ENCODE measurements at regions not wholly inside any gene's neighbourhood (a gene's known extent, or its start where the extent isn't known, plus 50 kb on each side); places are given as distances from the start of the nearest gene placed in this dataset.

DNA sequence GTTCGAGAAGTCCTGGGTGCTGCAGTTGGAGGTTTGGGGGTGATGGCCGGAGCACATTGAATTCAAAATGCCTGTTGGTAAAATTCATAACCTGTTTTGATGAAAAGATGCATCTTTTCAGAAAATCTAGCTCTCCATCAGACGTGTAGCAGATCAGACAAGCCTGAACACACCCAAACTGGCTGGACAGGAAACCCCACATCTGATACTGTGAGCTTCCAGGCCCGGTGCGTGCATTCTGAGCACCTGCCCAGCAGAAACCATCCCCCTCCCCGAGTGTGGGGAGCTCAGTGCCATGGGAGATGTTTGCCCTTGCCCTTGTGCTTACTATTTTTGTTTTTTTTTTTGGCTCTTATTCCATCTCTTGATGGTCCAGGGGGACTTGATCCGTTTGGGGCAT lies 417.1 kb downstream of the TCERG1L start:
- Histone ChIP-seq H3K27me3 (ENCODE audit: control insufficient read depth, insufficient read depth, low read length) (no peaks in the 10 kb centered on the region), H3K9ac (ENCODE audit: low read depth, low read length) (no peak overlapping the region), H3K4me3 (ENCODE audit: low read depth, low read length) (no peak overlapping the region), H3K27ac (ENCODE audit: low read depth, low read length) (no peak overlapping the region), H3K9me3 (ENCODE audit: control insufficient read depth, insufficient read depth, low read length) (no peaks in the 10 kb centered on the region), H3K36me3 (ENCODE audit: control insufficient read depth, insufficient read depth, low read length) (no peaks in the 10 kb centered on the region), H3K4me1 (ENCODE audit: control insufficient read depth, insufficient read depth, low read length) (no peaks in the 10 kb centered on the region)

- no peak overlapping the region for H3K27ac ChIP-seq (ENCODE audit: low read depth, low read length)
- H3K4me3 ChIP-seq (ENCODE audit: low read depth, low read length): no peak overlapping the region
- H3K9ac ChIP-seq (ENCODE audit: low read depth, low read length): no peak overlapping the region
- H3K4me1 ChIP-seq (ENCODE audit: control insufficient read depth, insufficient read depth, low read length): no peaks in the 10 kb centered on the region
- no peaks in the 10 kb centered on the region for H3K27me3 ChIP-seq (ENCODE audit: control insufficient read depth, insufficient read depth, low read length)
- no peaks in the 10 kb centered on the region for H3K9me3 ChIP-seq (ENCODE audit: control insufficient read depth, insufficient read depth, low read length)
- H3K36me3 ChIP-seq (ENCODE audit: control insufficient read depth, insufficient read depth, low read length): no peaks in the 10 kb centered on the region
Measured at GRCh38 chr10:130895161-130895560, 416.4 kb downstream of the TCERG1L start.

GRCh38 chr10:130897815-130898214 lies 413.7 kb downstream of the TCERG1L start:
- H3K4me3 ChIP-seq (ENCODE audit: low read depth, low read length): no peak overlapping the region
- H3K27ac ChIP-seq (ENCODE audit: low read depth, low read length): no peak overlapping the region
- H3K9ac ChIP-seq (ENCODE audit: low read depth, low read length): no peak overlapping the region
- no peaks in the 10 kb centered on the region for H3K4me1 ChIP-seq (ENCODE audit: control insufficient read depth, insufficient read depth, low read length)
- H3K36me3 ChIP-seq (ENCODE audit: control insufficient read depth, insufficient read depth, low read length): no peaks in the 10 kb centered on the region
- no peaks in the 10 kb centered on the region for H3K27me3 ChIP-seq (ENCODE audit: control insufficient read depth, insufficient read depth, low read length)
- H3K9me3 ChIP-seq (ENCODE audit: control insufficient read depth, insufficient read depth, low read length): no peaks in the 10 kb centered on the region

- Histone ChIP-seq H3K36me3 (ENCODE audit: control insufficient read depth, insufficient read depth, low read length) (no peaks in the 10 kb centered on the region), H3K4me1 (ENCODE audit: control insufficient read depth, insufficient read depth, low read length) (no peaks in the 10 kb centered on the region), H3K4me3 (ENCODE audit: low read depth, low read length) (no peak overlapping the region), H3K9me3 (ENCODE audit: control insufficient read depth, insufficient read depth, low read length) (no peaks in the 10 kb centered on the region), H3K9ac (ENCODE audit: low read depth, low read length) (no peak overlapping the region), H3K27me3 (ENCODE audit: control insufficient read depth, insufficient read depth, low read length) (no peaks in the 10 kb centered on the region), H3K27ac (ENCODE audit: low read depth, low read length) (no peak overlapping the region)
Measured at GRCh38 chr10:130898381-130898780, 413.1 kb downstream of the TCERG1L start.

DNA sequence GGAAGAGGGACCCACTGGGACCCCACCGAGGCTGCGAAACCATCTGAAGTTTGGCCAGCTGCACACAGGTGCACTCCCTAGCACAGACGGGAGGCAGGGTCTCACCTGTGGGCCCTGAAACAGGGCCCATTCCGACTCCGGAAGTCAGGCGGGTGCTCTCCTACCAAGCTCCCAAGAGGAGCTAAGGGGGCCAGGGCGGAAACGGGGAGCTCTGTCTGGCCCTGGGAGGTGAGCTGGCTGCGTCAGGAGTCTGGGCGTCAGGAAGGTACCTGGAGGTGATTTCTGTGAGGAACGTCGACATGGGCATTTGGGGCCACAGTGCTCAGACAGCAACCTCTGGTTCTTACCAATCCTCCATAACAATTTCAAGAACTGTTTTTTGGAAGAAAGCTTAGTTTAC lies 411.7 kb downstream of the TCERG1L start:
- Histone ChIP-seq H3K27ac (ENCODE audit: low read depth, low read length) (no peak overlapping the region), H3K4me3 (ENCODE audit: low read depth, low read length) (no peak overlapping the region), H3K4me1 (ENCODE audit: control insufficient read depth, insufficient read depth, low read length) (no peaks in the 10 kb centered on the region), H3K27me3 (ENCODE audit: control insufficient read depth, insufficient read depth, low read length) (no peaks in the 10 kb centered on the region), H3K9me3 (ENCODE audit: control insufficient read depth, insufficient read depth, low read length) (no peaks in the 10 kb centered on the region), H3K9ac (ENCODE audit: low read depth, low read length) (no peak overlapping the region), H3K36me3 (ENCODE audit: control insufficient read depth, insufficient read depth, low read length) (no peaks in the 10 kb centered on the region)

DNA sequence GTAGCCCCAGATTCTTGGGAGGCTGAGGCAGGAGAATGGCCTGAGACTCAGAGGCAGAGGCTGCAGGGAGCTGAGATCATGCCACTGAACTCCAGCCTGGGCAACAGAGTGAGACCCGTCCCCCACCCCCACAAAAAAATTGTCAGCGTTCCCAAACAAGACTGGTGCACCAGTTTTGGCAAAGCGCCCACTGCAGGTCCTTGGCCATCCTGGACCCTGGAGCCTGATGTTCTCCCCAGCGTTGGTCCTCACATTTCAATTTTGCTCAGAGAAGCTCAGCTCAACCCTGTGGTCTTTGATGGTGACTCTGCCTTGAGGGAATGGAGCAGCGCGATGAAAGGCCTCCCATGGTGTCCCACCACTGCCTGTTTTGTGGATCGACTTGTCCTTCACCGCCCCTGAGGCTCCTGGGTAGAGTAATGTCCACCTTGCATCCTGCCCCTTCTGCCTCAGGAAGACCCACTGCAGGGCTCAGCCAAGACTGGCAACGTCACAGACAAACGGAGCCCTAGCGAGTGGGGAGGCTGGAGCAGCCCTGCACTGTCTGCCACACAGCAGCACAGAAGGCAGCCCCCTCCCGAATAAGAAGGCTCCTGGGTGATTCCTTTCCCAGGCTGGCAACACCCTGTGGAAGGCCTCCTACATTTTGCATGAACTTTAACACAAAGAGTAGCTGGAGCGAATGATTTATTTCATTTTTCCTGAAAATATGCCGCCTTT lies 410.9 kb downstream of the TCERG1L start:
- H3K4me3 ChIP-seq (ENCODE audit: low read depth, low read length): no peak overlapping the region
- no peak overlapping the region for H3K27ac ChIP-seq (ENCODE audit: low read depth, low read length)
- no peaks in the 10 kb centered on the region for H3K9me3 ChIP-seq (ENCODE audit: control insufficient read depth, insufficient read depth, low read length)
- no peaks in the 10 kb centered on the region for H3K36me3 ChIP-seq (ENCODE audit: control insufficient read depth, insufficient read depth, low read length)
- H3K9ac ChIP-seq (ENCODE audit: low read depth, low read length): no peak overlapping the region
- H3K4me1 ChIP-seq (ENCODE audit: control insufficient read depth, insufficient read depth, low read length): no peaks in the 10 kb centered on the region
- no peaks in the 10 kb centered on the region for H3K27me3 ChIP-seq (ENCODE audit: control insufficient read depth, insufficient read depth, low read length)

GRCh38 chr10:130901311-130902165 lies 410.0 kb downstream of the TCERG1L start:
- H3K9ac ChIP-seq (ENCODE audit: low read depth, low read length): no peak overlapping the region
- no peak overlapping the region for H3K4me3 ChIP-seq (ENCODE audit: low read depth, low read length)
- no peaks in the 10 kb centered on the region for H3K4me1 ChIP-seq (ENCODE audit: control insufficient read depth, insufficient read depth, low read length)
- no peak overlapping the region for H3K27ac ChIP-seq (ENCODE audit: low read depth, low read length)
- H3K9me3 ChIP-seq (ENCODE audit: control insufficient read depth, insufficient read depth, low read length): no peaks in the 10 kb centered on the region
- no peaks in the 10 kb centered on the region for H3K27me3 ChIP-seq (ENCODE audit: control insufficient read depth, insufficient read depth, low read length)
- no peaks in the 10 kb centered on the region for H3K36me3 ChIP-seq (ENCODE audit: control insufficient read depth, insufficient read depth, low read length)

GRCh38 chr10:130902471-130902870 lies 409.1 kb downstream of the TCERG1L start:
- H3K9me3 ChIP-seq (ENCODE audit: control insufficient read depth, insufficient read depth, low read length): no peaks in the 10 kb centered on the region
- no peak overlapping the region for H3K27ac ChIP-seq (ENCODE audit: low read depth, low read length)
- no peaks in the 10 kb centered on the region for H3K4me1 ChIP-seq (ENCODE audit: control insufficient read depth, insufficient read depth, low read length)
- no peaks in the 10 kb centered on the region for H3K36me3 ChIP-seq (ENCODE audit: control insufficient read depth, insufficient read depth, low read length)
- no peak overlapping the region for H3K4me3 ChIP-seq (ENCODE audit: low read depth, low read length)
- no peaks in the 10 kb centered on the region for H3K27me3 ChIP-seq (ENCODE audit: control insufficient read depth, insufficient read depth, low read length)
- H3K9ac ChIP-seq (ENCODE audit: low read depth, low read length): no peak overlapping the region

DNA sequence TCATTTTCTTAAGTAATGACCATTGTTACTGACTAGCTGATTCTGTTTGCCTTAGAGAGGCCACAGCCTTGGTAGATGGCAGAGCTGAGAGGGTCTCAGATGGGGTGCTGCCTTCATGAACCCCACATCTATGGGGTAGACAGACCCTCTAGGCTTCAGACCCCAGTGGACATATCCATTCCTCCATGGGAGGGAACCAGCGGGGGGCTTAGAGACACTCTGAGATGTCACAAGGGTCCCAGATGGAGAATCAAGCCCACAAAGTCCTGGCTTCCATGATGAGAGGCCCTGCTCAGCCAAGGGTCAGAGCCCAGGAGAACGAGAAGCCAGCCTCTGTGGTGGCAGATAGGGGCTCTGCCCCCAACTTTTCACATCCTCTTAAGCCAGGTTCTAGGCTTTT lies 408.6 kb downstream of the TCERG1L start:
- Histone ChIP-seq H3K27me3 (ENCODE audit: control insufficient read depth, insufficient read depth, low read length) (no peaks in the 10 kb centered on the region), H3K4me3 (ENCODE audit: low read depth, low read length) (no peak overlapping the region), H3K36me3 (ENCODE audit: control insufficient read depth, insufficient read depth, low read length) (no peaks in the 10 kb centered on the region), H3K9me3 (ENCODE audit: control insufficient read depth, insufficient read depth, low read length) (no peaks in the 10 kb centered on the region), H3K9ac (ENCODE audit: low read depth, low read length) (no peak overlapping the region), H3K4me1 (ENCODE audit: control insufficient read depth, insufficient read depth, low read length) (no peaks in the 10 kb centered on the region), H3K27ac (ENCODE audit: low read depth, low read length) (no peak overlapping the region)

DNA sequence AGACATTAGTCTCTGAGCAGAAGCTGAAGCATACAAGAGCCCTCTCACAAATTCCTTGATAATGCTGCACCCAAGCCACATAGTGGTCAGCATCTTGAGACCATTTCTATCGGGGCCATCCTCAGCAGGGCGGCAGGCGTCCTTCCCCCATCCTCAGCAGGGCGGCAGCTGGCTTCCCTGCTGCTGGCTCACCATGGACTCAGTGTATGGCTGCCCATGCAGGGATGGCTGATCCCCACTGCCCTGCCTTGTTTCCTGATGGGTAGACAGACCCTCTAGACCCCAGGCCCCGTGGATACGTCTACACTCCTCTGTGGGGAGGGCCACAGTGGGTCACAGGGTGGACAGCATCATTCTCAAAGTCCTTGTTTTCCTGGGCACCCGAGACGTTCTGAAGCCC lies 406.8 kb downstream of the TCERG1L start:
- Histone ChIP-seq H3K36me3 (ENCODE audit: control insufficient read depth, insufficient read depth, low read length) (no peaks in the 10 kb centered on the region), H3K27ac (ENCODE audit: low read depth, low read length) (no peak overlapping the region), H3K27me3 (ENCODE audit: control insufficient read depth, insufficient read depth, low read length) (no peaks in the 10 kb centered on the region), H3K9me3 (ENCODE audit: control insufficient read depth, insufficient read depth, low read length) (no peaks in the 10 kb centered on the region), H3K9ac (ENCODE audit: low read depth, low read length) (no peak overlapping the region), H3K4me3 (ENCODE audit: low read depth, low read length) (no peak overlapping the region), H3K4me1 (ENCODE audit: control insufficient read depth, insufficient read depth, low read length) (no peaks in the 10 kb centered on the region)

GRCh38 chr10:130905386-130905785 lies 406.1 kb downstream of the TCERG1L start:
- Histone ChIP-seq H3K36me3 (ENCODE audit: control insufficient read depth, insufficient read depth, low read length) (no peaks in the 10 kb centered on the region), H3K9ac (ENCODE audit: low read depth, low read length) (no peak overlapping the region), H3K4me1 (ENCODE audit: control insufficient read depth, insufficient read depth, low read length) (no peaks in the 10 kb centered on the region)

More at GRCh38 chr10:130905386-130905785, 406.1 kb downstream of the TCERG1L start:
- Histone ChIP-seq H3K27ac (ENCODE audit: low read depth, low read length) (no peak overlapping the region), H3K9me3 (ENCODE audit: control insufficient read depth, insufficient read depth, low read length) (no peaks in the 10 kb centered on the region), H3K27me3 (ENCODE audit: control insufficient read depth, insufficient read depth, low read length) (no peaks in the 10 kb centered on the region), H3K4me3 (ENCODE audit: low read depth, low read length) (no peak overlapping the region)

Measured in HUES48 (cell line).